ENCODE measurements at regions not wholly inside any gene's neighbourhood (a gene's known extent, or its start where the extent isn't known, plus 50 kb on each side); places are given as distances from the start of the nearest gene placed in this dataset.

- no peak for TF ChIP-seq CHD7 (IDR thresholded peaks at IDR 0.05; ENCODE audit: insufficient replicate concordance, low read length)
- no peak for TF ChIP-seq BACH1 (IDR thresholded peaks at IDR 0.05; ENCODE audit: low read length)
These were observed 502.3 kb downstream of the RBFOX1 start (continued) for GRCh38 chr16:7834771-7835431.
